ENCODE measurements at regions not wholly inside any gene's neighbourhood (a gene's known extent, or its start where the extent isn't known, plus 50 kb on each side); places are given as distances from the start of the nearest gene placed in this dataset.
"Not testable (repeated sequence)": the region's sequence is repeated elsewhere in the genome, so short reads cannot be mapped to it uniquely, and the experiment has no call there.

GRCh38 chr1:38180388-38180787 lies 133.8 kb upstream of the POU3F1 start:
- not testable (repeated sequence) for H3K36me3 ChIP-seq (ENCODE audit: control insufficient read depth in 3 of 3, insufficient read depth in 3 of 3, low read length in 3 of 3); H3K27me3 ChIP-seq (ENCODE audit: control insufficient read depth in 3 of 3, insufficient read depth in 3 of 3, low read length in 3 of 3); H3K4me1 ChIP-seq (ENCODE audit: control insufficient read depth in 3 of 3, insufficient read depth in 3 of 3, low read length in 3 of 3); H3K9ac ChIP-seq (ENCODE audit: low read depth in 1 of 3, low read length in 3 of 3); H3K9me3 ChIP-seq (ENCODE audit: control insufficient read depth in 3 of 3, low read length in 3 of 3); H3K4me3 ChIP-seq (ENCODE audit: low read length in 3 of 3); H3K27ac ChIP-seq (ENCODE audit: low read depth, low read length)

GRCh38 chr1:38179483-38179882 lies 132.9 kb upstream of the POU3F1 start:
- Histone ChIP-seq H3K27me3 (ENCODE audit: control insufficient read depth in 3 of 3, insufficient read depth in 3 of 3, low read length in 3 of 3) (peaks cover 0 to 2% (median 0%) of the 10 kb centered on the region in 3 donors), H3K4me3 (ENCODE audit: low read length in 3 of 3) (no peak overlapping the region), H3K36me3 (ENCODE audit: control insufficient read depth in 3 of 3, insufficient read depth in 3 of 3, low read length in 3 of 3) (no peaks in the 10 kb centered on the region), H3K9me3 (ENCODE audit: control insufficient read depth in 3 of 3, low read length in 3 of 3) (no peaks in the 10 kb centered on the region), H3K27ac (ENCODE audit: low read depth, low read length) (no peak overlapping the region), H3K4me1 (ENCODE audit: control insufficient read depth in 3 of 3, insufficient read depth in 3 of 3, low read length in 3 of 3) (peaks cover 0 to 2% (median 0%) of the 10 kb centered on the region in 3 donors), H3K9ac (ENCODE audit: low read depth in 1 of 3, low read length in 3 of 3) (no peak overlapping the region)

GRCh38 chr1:38178216-38178615 lies 131.6 kb upstream of the POU3F1 start:
- no peak overlapping the region for H3K4me3 ChIP-seq (ENCODE audit: low read length in 3 of 3)
- H3K9me3 ChIP-seq (ENCODE audit: control insufficient read depth in 3 of 3, low read length in 3 of 3): no peaks in the 10 kb centered on the region
- H3K4me1 ChIP-seq (ENCODE audit: control insufficient read depth in 3 of 3, insufficient read depth in 3 of 3, low read length in 3 of 3): peaks cover 0 to 2% (median 0%) of the 10 kb centered on the region in 3 donors
- H3K27me3 ChIP-seq (ENCODE audit: control insufficient read depth in 3 of 3, insufficient read depth in 3 of 3, low read length in 3 of 3): peaks cover 0 to 2% (median 0%) of the 10 kb centered on the region in 3 donors
- H3K9ac ChIP-seq (ENCODE audit: low read depth in 1 of 3, low read length in 3 of 3): no peak overlapping the region
- no peaks in the 10 kb centered on the region for H3K36me3 ChIP-seq (ENCODE audit: control insufficient read depth in 3 of 3, insufficient read depth in 3 of 3, low read length in 3 of 3)
- H3K27ac ChIP-seq (ENCODE audit: low read depth, low read length): no peak overlapping the region

- no peak overlapping the region for H3K4me3 ChIP-seq (ENCODE audit: low read length in 3 of 3)
- peaks cover 0 to 2% (median 0%) of the 10 kb centered on the region in 3 donors for H3K27me3 ChIP-seq (ENCODE audit: control insufficient read depth in 3 of 3, insufficient read depth in 3 of 3, low read length in 3 of 3)
- H3K9ac ChIP-seq (ENCODE audit: low read depth in 1 of 3, low read length in 3 of 3): no peak overlapping the region
- peaks cover 0 to 2% (median 0%) of the 10 kb centered on the region in 3 donors for H3K4me1 ChIP-seq (ENCODE audit: control insufficient read depth in 3 of 3, insufficient read depth in 3 of 3, low read length in 3 of 3)
- no peaks in the 10 kb centered on the region for H3K36me3 ChIP-seq (ENCODE audit: control insufficient read depth in 3 of 3, insufficient read depth in 3 of 3, low read length in 3 of 3)
- H3K27ac ChIP-seq (ENCODE audit: low read depth, low read length): no peak overlapping the region
- H3K9me3 ChIP-seq (ENCODE audit: control insufficient read depth in 3 of 3, low read length in 3 of 3): no peaks in the 10 kb centered on the region
These were observed 128.5 kb upstream of the POU3F1 start for GRCh38 chr1:38175121-38175520.

- Histone ChIP-seq H3K4me1 (ENCODE audit: control insufficient read depth in 3 of 3, insufficient read depth in 3 of 3, low read length in 3 of 3) (no peaks in the 10 kb centered on the region), H3K27me3 (ENCODE audit: control insufficient read depth in 3 of 3, insufficient read depth in 3 of 3, low read length in 3 of 3) (peaks cover 0 to 2% (median 0%) of the 10 kb centered on the region in 3 donors), H3K27ac (ENCODE audit: low read depth, low read length) (no peak overlapping the region), H3K9ac (ENCODE audit: low read depth in 1 of 3, low read length in 3 of 3) (no peak overlapping the region), H3K4me3 (ENCODE audit: low read length in 3 of 3) (no peak overlapping the region), H3K36me3 (ENCODE audit: control insufficient read depth in 3 of 3, insufficient read depth in 3 of 3, low read length in 3 of 3) (no peaks in the 10 kb centered on the region), H3K9me3 (ENCODE audit: control insufficient read depth in 3 of 3, low read length in 3 of 3) (no peaks in the 10 kb centered on the region)
These were observed 127.3 kb upstream of the POU3F1 start for GRCh38 chr1:38173848-38174247.

GRCh38 chr1:38173157-38173831 lies 126.7 kb upstream of the POU3F1 start:
- Histone ChIP-seq H3K27ac (ENCODE audit: low read depth, low read length) (no peak overlapping the region), H3K4me1 (ENCODE audit: control insufficient read depth in 3 of 3, insufficient read depth in 3 of 3, low read length in 3 of 3) (no peaks in the 10 kb centered on the region), H3K36me3 (ENCODE audit: control insufficient read depth in 3 of 3, insufficient read depth in 3 of 3, low read length in 3 of 3) (no peaks in the 10 kb centered on the region), H3K27me3 (ENCODE audit: control insufficient read depth in 3 of 3, insufficient read depth in 3 of 3, low read length in 3 of 3) (peaks cover 0 to 2% (median 0%) of the 10 kb centered on the region in 3 donors), H3K9me3 (ENCODE audit: control insufficient read depth in 3 of 3, low read length in 3 of 3) (no peaks in the 10 kb centered on the region), H3K9ac (ENCODE audit: low read depth in 1 of 3, low read length in 3 of 3) (no peak overlapping the region), H3K4me3 (ENCODE audit: low read length in 3 of 3) (no peak overlapping the region)

GRCh38 chr1:38169121-38169520 lies 122.5 kb upstream of the POU3F1 start:
- H3K27ac ChIP-seq (ENCODE audit: low read depth, low read length): no peak overlapping the region
- no peaks in the 10 kb centered on the region for H3K4me1 ChIP-seq (ENCODE audit: control insufficient read depth in 3 of 3, insufficient read depth in 3 of 3, low read length in 3 of 3)
- H3K9ac ChIP-seq (ENCODE audit: low read depth in 1 of 3, low read length in 3 of 3): no peak overlapping the region
- H3K4me3 ChIP-seq (ENCODE audit: low read length in 3 of 3): no peak overlapping the region
- H3K9me3 ChIP-seq (ENCODE audit: control insufficient read depth in 3 of 3, low read length in 3 of 3): no peaks in the 10 kb centered on the region
- H3K27me3 ChIP-seq (ENCODE audit: control insufficient read depth in 3 of 3, insufficient read depth in 3 of 3, low read length in 3 of 3): peaks cover 0 to 6% (median 3%) of the 10 kb centered on the region in 3 donors
- H3K36me3 ChIP-seq (ENCODE audit: control insufficient read depth in 3 of 3, insufficient read depth in 3 of 3, low read length in 3 of 3): no peaks in the 10 kb centered on the region

- Histone ChIP-seq H3K27ac (ENCODE audit: low read depth, low read length) (no peak overlapping the region), H3K36me3 (ENCODE audit: control insufficient read depth in 3 of 3, insufficient read depth in 3 of 3, low read length in 3 of 3) (no peaks in the 10 kb centered on the region), H3K9ac (ENCODE audit: low read depth in 1 of 3, low read length in 3 of 3) (no peak overlapping the region), H3K27me3 (ENCODE audit: control insufficient read depth in 3 of 3, insufficient read depth in 3 of 3, low read length in 3 of 3) (peaks cover 0 to 6% (median 3%) of the 10 kb centered on the region in 3 donors), H3K4me3 (ENCODE audit: low read length in 3 of 3) (no peak overlapping the region), H3K9me3 (ENCODE audit: control insufficient read depth in 3 of 3, low read length in 3 of 3) (no peaks in the 10 kb centered on the region), H3K4me1 (ENCODE audit: control insufficient read depth in 3 of 3, insufficient read depth in 3 of 3, low read length in 3 of 3) (no peaks in the 10 kb centered on the region)
These were observed 121.8 kb upstream of the POU3F1 start for GRCh38 chr1:38168365-38168764.

- H3K9me3 ChIP-seq (ENCODE audit: control insufficient read depth in 3 of 3, low read length in 3 of 3): no peaks in the 10 kb centered on the region
- no peak overlapping the region for H3K4me3 ChIP-seq (ENCODE audit: low read length in 3 of 3)
- H3K36me3 ChIP-seq (ENCODE audit: control insufficient read depth in 3 of 3, insufficient read depth in 3 of 3, low read length in 3 of 3): no peaks in the 10 kb centered on the region
- no peak overlapping the region for H3K27ac ChIP-seq (ENCODE audit: low read depth, low read length)
- H3K4me1 ChIP-seq (ENCODE audit: control insufficient read depth in 3 of 3, insufficient read depth in 3 of 3, low read length in 3 of 3): no peaks in the 10 kb centered on the region
- peaks cover 0 to 6% (median 3%) of the 10 kb centered on the region in 3 donors for H3K27me3 ChIP-seq (ENCODE audit: control insufficient read depth in 3 of 3, insufficient read depth in 3 of 3, low read length in 3 of 3)
- H3K9ac ChIP-seq (ENCODE audit: low read depth in 1 of 3, low read length in 3 of 3): no peak overlapping the region
These were observed 119.9 kb upstream of the POU3F1 start for GRCh38 chr1:38166461-38166860.

- H3K27ac ChIP-seq (ENCODE audit: low read depth, low read length): no peak overlapping the region
- no peaks in the 10 kb centered on the region for H3K27me3 ChIP-seq (ENCODE audit: control insufficient read depth in 3 of 3, insufficient read depth in 3 of 3, low read length in 3 of 3)
- H3K4me3 ChIP-seq (ENCODE audit: low read length in 3 of 3): no peak overlapping the region
- H3K4me1 ChIP-seq (ENCODE audit: control insufficient read depth in 3 of 3, insufficient read depth in 3 of 3, low read length in 3 of 3): peaks cover 7 to 17% (median 8%) of the 10 kb centered on the region in 3 donors
- H3K9me3 ChIP-seq (ENCODE audit: control insufficient read depth in 3 of 3, low read length in 3 of 3): peaks cover 0 to 3% (median 0%) of the 10 kb centered on the region in 3 donors
- H3K36me3 ChIP-seq (ENCODE audit: control insufficient read depth in 3 of 3, insufficient read depth in 3 of 3, low read length in 3 of 3): no peaks in the 10 kb centered on the region
- no peak overlapping the region for H3K9ac ChIP-seq (ENCODE audit: low read depth in 1 of 3, low read length in 3 of 3)
These were observed 107.3 kb upstream of the POU3F1 start for GRCh38 chr1:38153778-38154470.

Measured in skeletal muscle tissue (tissue), 3 donors.